ENCODE measurements at regions not wholly inside any gene's neighbourhood (a gene's known extent, or its start where the extent isn't known, plus 50 kb on each side); places are given as distances from the start of the nearest gene placed in this dataset.

DNA sequence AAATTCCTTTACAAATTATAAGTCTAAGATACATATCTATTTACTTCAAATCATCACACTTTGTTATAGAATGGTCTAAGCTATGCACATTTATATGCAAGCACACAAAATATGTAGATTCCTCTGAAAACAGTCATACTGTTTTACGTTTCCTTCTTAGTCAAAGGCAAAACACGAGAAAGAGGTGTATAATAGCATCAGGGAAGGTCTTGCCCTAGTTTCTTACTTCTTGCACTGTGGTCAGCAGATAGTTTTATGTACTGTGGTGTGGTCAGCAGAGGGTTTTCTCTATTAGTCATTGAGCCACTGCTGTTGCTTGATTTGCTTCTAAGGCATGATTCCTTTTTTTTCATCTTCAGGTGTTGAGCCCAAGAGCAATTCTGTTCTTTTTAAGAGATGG, 117.7 kb downstream of the ADAM29 start (continued):
- TF ChIP-seq TSHZ2 (CRISPR knock-in tag; IDR thresholded peaks at IDR 0.05) = no peak
- no peak for TF ChIP-seq ZNF70 (CRISPR knock-in tag; IDR thresholded peaks at IDR 0.05)
- no peak for TF ChIP-seq ISL1 (CRISPR knock-in tag; IDR thresholded peaks at IDR 0.05)
- TF ChIP-seq ZFP3 (CRISPR knock-in tag; IDR thresholded peaks at IDR 0.05) = no peak

DNA sequence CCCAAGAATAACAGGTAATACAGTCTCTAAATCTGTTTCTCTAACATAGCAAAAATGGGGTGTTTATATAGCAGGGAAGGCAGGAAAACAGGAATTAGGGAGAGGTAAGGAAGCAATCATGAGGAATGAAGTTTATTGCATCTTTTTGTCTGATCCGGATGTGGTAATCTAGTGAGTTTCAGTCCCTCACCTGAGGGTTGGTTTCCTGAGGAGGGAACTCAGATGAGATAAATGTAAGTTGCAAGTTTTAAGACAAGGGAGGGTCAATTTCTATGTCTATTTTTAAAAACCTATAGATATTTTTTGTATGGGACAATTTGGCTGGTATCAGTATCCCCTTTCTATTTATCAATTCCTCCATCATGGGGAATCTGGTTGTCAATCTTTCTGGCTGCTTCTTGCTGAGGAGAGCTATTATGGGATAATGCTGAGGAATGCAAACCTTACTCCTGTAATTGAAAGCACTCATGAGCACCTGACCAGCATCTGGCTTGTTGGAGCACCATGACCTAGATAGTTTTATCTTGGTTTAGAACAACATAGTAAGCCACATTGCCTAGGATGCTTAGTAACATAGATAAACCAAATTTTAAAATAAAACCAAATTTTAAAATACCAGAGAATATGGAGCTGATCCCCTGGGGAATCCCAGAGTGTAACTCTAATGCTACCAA, 130.1 kb downstream of the ADAM29 start:
- TF ChIP-seq ZFP3 (CRISPR knock-in tag; IDR thresholded peaks at IDR 0.05) = no peak
- no peak for ATAC-seq

DNA sequence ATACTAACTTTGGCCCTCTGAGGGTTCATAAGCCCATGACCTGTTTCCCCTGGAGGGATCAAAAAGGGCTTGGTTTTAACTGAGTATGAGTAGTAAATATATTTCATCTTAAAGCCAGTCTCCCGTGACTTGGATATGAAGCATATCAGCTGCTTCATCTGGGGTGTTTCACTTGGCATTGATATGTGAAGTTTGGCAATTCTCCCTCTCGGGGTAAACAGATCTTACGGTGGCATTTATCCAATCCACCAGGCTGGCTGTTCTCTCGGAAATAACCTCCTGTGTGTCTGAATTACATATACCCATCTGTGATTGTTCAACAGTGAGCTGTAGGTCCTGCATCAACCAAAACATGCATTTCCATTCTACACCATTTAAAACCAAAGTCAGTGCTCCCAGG, 130.7 kb downstream of the ADAM29 start:
- no peak for TF ChIP-seq ZFP30 (CRISPR knock-in tag; IDR thresholded peaks at IDR 0.05)
- no peak for TF ChIP-seq CSRNP3 (CRISPR knock-in tag; IDR thresholded peaks at IDR 0.05)
- no peak for TF ChIP-seq TSHZ2 (CRISPR knock-in tag; IDR thresholded peaks at IDR 0.05)
- no peak for TF ChIP-seq ISL1 (CRISPR knock-in tag; IDR thresholded peaks at IDR 0.05)
- no peak for TF ChIP-seq OSR1 (CRISPR knock-in tag; IDR thresholded peaks at IDR 0.05)
- TF ChIP-seq CSDC2 (CRISPR knock-in tag; IDR thresholded peaks at IDR 0.05) = no peak
- no peak for ATAC-seq

DNA sequence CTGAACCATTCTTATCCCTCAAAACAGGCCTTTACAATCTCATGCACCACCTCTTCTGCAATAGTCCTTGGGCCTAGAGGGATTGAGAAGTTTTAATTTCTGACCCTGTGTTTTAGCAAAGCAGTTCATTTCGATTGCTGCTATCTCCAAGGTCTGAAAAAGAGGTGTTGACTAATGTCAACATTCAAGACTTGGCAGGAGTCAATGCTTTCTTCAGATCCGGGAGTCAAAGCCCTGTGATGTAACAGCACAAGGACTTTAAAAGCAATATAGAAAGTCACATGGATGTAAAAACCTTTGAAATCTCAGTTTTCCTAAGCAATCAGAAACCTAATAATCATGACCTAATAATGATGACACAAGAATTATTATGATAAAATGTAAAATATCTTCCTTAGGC, 133.8 kb downstream of the ADAM29 start:
- no peak for ATAC-seq
- TF ChIP-seq ARNTL (CRISPR knock-in tag; IDR thresholded peaks at IDR 0.05; ENCODE audit: borderline replicate concordance, low read depth) = no peak
- TF ChIP-seq ZNF8 (CRISPR knock-in tag; IDR thresholded peaks at IDR 0.05) = no peak
- no peak for TF ChIP-seq PPARA (CRISPR knock-in tag; IDR thresholded peaks at IDR 0.05; ENCODE audit: borderline replicate concordance)
- no peak for TF ChIP-seq BACH2 (CRISPR knock-in tag; IDR thresholded peaks at IDR 0.05; ENCODE audit: borderline replicate concordance)
- no peak for TF ChIP-seq ZFP3 (CRISPR knock-in tag; IDR thresholded peaks at IDR 0.05)
- no peak for TF ChIP-seq OSR1 (CRISPR knock-in tag; IDR thresholded peaks at IDR 0.05)

- ATAC-seq = no peak
- TF ChIP-seq ZNF565 (CRISPR knock-in tag; conservative IDR thresholded peaks at IDR 0.05; ENCODE audit: low read depth) (no peak), ESRRG (CRISPR knock-in tag; IDR thresholded peaks at IDR 0.05) (no peak), ARNTL (CRISPR knock-in tag; IDR thresholded peaks at IDR 0.05; ENCODE audit: borderline replicate concordance, low read depth) (no peak), ZNF70 (CRISPR knock-in tag; IDR thresholded peaks at IDR 0.05) (no peak), PPARA (CRISPR knock-in tag; IDR thresholded peaks at IDR 0.05; ENCODE audit: borderline replicate concordance) (no peak), ZFP30 (CRISPR knock-in tag; IDR thresholded peaks at IDR 0.05) (no peak), ZFP3 (CRISPR knock-in tag; IDR thresholded peaks at IDR 0.05) (no peak), PATZ1 (CRISPR knock-in tag; IDR thresholded peaks at IDR 0.05; ENCODE audit: borderline replicate concordance) (no peak), ISL1 (CRISPR knock-in tag; IDR thresholded peaks at IDR 0.05) (no peak), GLIS3 (CRISPR knock-in tag; IDR thresholded peaks at IDR 0.05) (no peak), OSR1 (CRISPR knock-in tag; IDR thresholded peaks at IDR 0.05) (no peak), TSHZ2 (CRISPR knock-in tag; IDR thresholded peaks at IDR 0.05) (no peak)
- TF ChIP-seq, protein P1, sequence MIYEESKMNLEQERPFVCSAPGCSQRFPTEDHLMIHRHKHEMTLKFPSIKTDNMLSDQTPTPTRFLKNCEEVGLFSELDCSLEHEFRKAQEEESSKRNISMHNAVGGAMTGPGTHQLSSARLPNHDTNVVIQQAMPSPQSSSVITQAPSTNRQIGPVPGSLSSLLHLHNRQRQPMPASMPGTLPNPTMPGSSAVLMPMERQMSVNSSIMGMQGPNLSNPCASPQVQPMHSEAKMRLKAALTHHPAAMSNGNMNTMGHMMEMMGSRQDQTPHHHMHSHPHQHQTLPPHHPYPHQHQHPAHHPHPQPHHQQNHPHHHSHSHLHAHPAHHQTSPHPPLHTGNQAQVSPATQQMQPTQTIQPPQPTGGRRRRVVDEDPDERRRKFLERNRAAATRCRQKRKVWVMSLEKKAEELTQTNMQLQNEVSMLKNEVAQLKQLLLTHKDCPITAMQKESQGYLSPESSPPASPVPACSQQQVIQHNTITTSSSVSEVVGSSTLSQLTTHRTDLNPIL (CRISPR knock-in tag; IDR thresholded peaks at IDR 0.05; ENCODE audit: low read depth) = no peak
Observed at GRCh38 chr4:175054980-175055379, 136.8 kb downstream of the ADAM29 start.
